ENCODE measurements at regions not wholly inside any gene's neighbourhood (a gene's known extent, or its start where the extent isn't known, plus 50 kb on each side); places are given as distances from the start of the nearest gene placed in this dataset.

GRCh38 chr2:217285926-217286325 is 426.1 kb upstream of the TNP1 start:
- H3K4me2 ChIP-seq = no peak overlapping the region
- no peak overlapping the region for H2AFZ ChIP-seq
- TF ChIP-seq JUNB (IDR thresholded peaks at IDR 0.05; ENCODE audit: unreplicated experiment) (no peak), EZH2phosphoT487 (IDR thresholded peaks at IDR 0.05; ENCODE audit: unreplicated experiment) (no peak), STAT1 (IDR thresholded peaks at IDR 0.05; ENCODE audit: unreplicated experiment) (no peak), CREB1 (CRISPR knock-in tag; IDR thresholded peaks at IDR 0.05; ENCODE audit: low read depth) (no peak), NANOG (IDR thresholded peaks at IDR 0.05; ENCODE audit: borderline replicate concordance) (no peak), ZNF114 (CRISPR knock-in tag; IDR thresholded peaks at IDR 0.05) (no peak), CTCF (conservative IDR thresholded peaks at IDR 0.05; ENCODE audit: low read depth in 2 of 2) (no peak), REST (IDR thresholded peaks at IDR 0.05; ENCODE audit: unreplicated experiment) (no peak), POLR2AphosphoS5 (IDR thresholded peaks at IDR 0.05; ENCODE audit: low read depth) (no peak), ETS1 (IDR thresholded peaks at IDR 0.05) (no peak), ZNF331 (CRISPR knock-in tag; IDR thresholded peaks at IDR 0.05; ENCODE audit: low read depth) (no peak), ZNF462 (CRISPR knock-in tag; IDR thresholded peaks at IDR 0.05) (no peak), EZH2 (IDR thresholded peaks at IDR 0.05; ENCODE audit: low read depth, unreplicated experiment) (no peak)
- H4K20me1 ChIP-seq (replicated peaks; ENCODE audit: insufficient read depth) = no peaks in the 10 kb centered on the region
- no peak overlapping the region for H3K27ac ChIP-seq (ENCODE audit: low read depth)
- H3K9me3 Mint-ChIP-seq = peaks cover 18% of the 10 kb centered on the region
- no peak for ATAC-seq
- 0 out of 2 replicates have a peak, but pooled peaks cover 3% of the 10 kb centered on the region for H3K36me3 ChIP-seq (ENCODE audit: insufficient read depth)
- H3K4me1 ChIP-seq (ENCODE audit: insufficient read depth) = peaks cover 14% of the 10 kb centered on the region; the same call in 1 of the 2 replicates
- no peak overlapping the region for H3K27ac Mint-ChIP-seq
- no peaks in the 10 kb centered on the region for H3K27me3 ChIP-seq (ENCODE audit: insufficient read depth)
- H3K79me2 ChIP-seq (replicated peaks; ENCODE audit: insufficient read depth) = no peaks in the 10 kb centered on the region
- no peaks in the 10 kb centered on the region for H3F3A ChIP-seq (replicated peaks; ENCODE audit: low read depth)
- no peak overlapping the region for H3K4me3 ChIP-seq
- H3K4me1 Mint-ChIP-seq = peaks cover 19% of the 10 kb centered on the region
- H3K36me3 Mint-ChIP-seq (ENCODE audit: low read depth) = peaks cover 18% of the 10 kb centered on the region
- 0 out of 2 replicates have a peak, but pooled peaks cover 5% of the 10 kb centered on the region for H3K9me2 ChIP-seq (ENCODE audit: insufficient read depth)
- H3K27me3 Mint-ChIP-seq (ENCODE audit: insufficient read depth, low read depth, poor library complexity) = peaks cover 11% of the 10 kb centered on the region
- H3K4me3 Mint-ChIP-seq = no peak overlapping the region
- no peak for DNase-seq (ENCODE audit: low spot score)
